ENCODE measurements at regions not wholly inside any gene's neighbourhood (a gene's known extent, or its start where the extent isn't known, plus 50 kb on each side); places are given as distances from the start of the nearest gene placed in this dataset.

GRCh38 chr14:48709277-48709785 lies 876.8 kb downstream of the RPS29 start:
- no peaks in the 10 kb centered on the region for H3F3A ChIP-seq (replicated peaks; ENCODE audit: insufficient read depth)
- no peaks in the 10 kb centered on the region for H3K79me2 ChIP-seq (ENCODE audit: insufficient read depth)
- H3K27me3 ChIP-seq (ENCODE audit: insufficient read depth): no peaks in the 10 kb centered on the region
- H2AFZ ChIP-seq (ENCODE audit: low read depth): no peak overlapping the region
- H3K9ac ChIP-seq: no peak overlapping the region
- no peak overlapping the region for H3K27ac ChIP-seq (ENCODE audit: low read depth in 2 of 2, low read length in 1 of 2)
- no peaks in the 10 kb centered on the region for H3K9me3 ChIP-seq
- H3K9me2 ChIP-seq: no peaks in the 10 kb centered on the region
- CTCF ChIA-PET: no interaction called here
- H3K36me3 ChIP-seq (replicated peaks in 1 of 2; ENCODE audit: control insufficient read depth in 1 of 2, insufficient read depth in 2 of 2, low read length in 1 of 2): no peaks in the 10 kb centered on the region
- H3K4me3 ChIP-seq (ENCODE audit: low read depth in 2 of 2, low read length in 1 of 2): no peak overlapping the region
- POLR2A ChIA-PET: no interaction called here
- no peak for DNase-seq
- no peaks in the 10 kb centered on the region for H3K4me1 ChIP-seq (ENCODE audit: control insufficient read depth in 1 of 2, insufficient read depth in 2 of 2, low read depth in 1 of 2, low read length in 1 of 2)
- no peaks in the 10 kb centered on the region for H4K20me1 ChIP-seq (ENCODE audit: insufficient read depth)
- H3K4me2 ChIP-seq: no peak overlapping the region
- WGBS (ENCODE audit: low lambda C conversion rate): 83% methylated on average over 1 of the region's 1 CpG
- TF ChIP-seq, protein P1, sequence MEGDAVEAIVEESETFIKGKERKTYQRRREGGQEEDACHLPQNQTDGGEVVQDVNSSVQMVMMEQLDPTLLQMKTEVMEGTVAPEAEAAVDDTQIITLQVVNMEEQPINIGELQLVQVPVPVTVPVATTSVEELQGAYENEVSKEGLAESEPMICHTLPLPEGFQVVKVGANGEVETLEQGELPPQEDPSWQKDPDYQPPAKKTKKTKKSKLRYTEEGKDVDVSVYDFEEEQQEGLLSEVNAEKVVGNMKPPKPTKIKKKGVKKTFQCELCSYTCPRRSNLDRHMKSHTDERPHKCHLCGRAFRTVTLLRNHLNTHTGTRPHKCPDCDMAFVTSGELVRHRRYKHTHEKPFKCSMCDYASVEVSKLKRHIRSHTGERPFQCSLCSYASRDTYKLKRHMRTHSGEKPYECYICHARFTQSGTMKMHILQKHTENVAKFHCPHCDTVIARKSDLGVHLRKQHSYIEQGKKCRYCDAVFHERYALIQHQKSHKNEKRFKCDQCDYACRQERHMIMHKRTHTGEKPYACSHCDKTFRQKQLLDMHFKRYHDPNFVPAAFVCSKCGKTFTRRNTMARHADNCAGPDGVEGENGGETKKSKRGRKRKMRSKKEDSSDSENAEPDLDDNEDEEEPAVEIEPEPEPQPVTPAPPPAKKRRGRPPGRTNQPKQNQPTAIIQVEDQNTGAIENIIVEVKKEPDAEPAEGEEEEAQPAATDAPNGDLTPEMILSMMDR (IDR thresholded peaks at IDR 0.05): no peak
- TF ChIP-seq CHD2 (IDR thresholded peaks at IDR 0.05; ENCODE audit: low read length, partially characterized antibody): no peak
- no peak for TF ChIP-seq MXI1 (IDR thresholded peaks at IDR 0.05; ENCODE audit: low read depth, low read length)
- no peak for TF ChIP-seq FOSL2 (IDR thresholded peaks at IDR 0.05; ENCODE audit: borderline replicate concordance, low read depth)
- no peak for TF ChIP-seq RXRA (IDR thresholded peaks at IDR 0.05; ENCODE audit: borderline replicate concordance, low read depth)
- TF ChIP-seq EZH2phosphoT487 (IDR thresholded peaks at IDR 0.05; ENCODE audit: borderline replicate concordance, low read depth): no peak
- no peak for TF ChIP-seq RFX5 (IDR thresholded peaks at IDR 0.05; ENCODE audit: low read length)
- no peak for TF ChIP-seq RCOR1 (IDR thresholded peaks at IDR 0.05; ENCODE audit: low read length)
- TF ChIP-seq POLR2AphosphoS5 (IDR thresholded peaks at IDR 0.05; ENCODE audit: low read depth, low read length): no peak
- TF ChIP-seq NRF1 (IDR thresholded peaks at IDR 0.05; ENCODE audit: low read depth, low read length): no peak
- TF ChIP-seq SIN3A (IDR thresholded peaks at IDR 0.05; ENCODE audit: borderline replicate concordance, low read depth, low read length): no peak
- no peak for TF ChIP-seq FOXJ3 (CRISPR knock-in tag; IDR thresholded peaks at IDR 0.05)
- TF ChIP-seq NFIC (IDR thresholded peaks at IDR 0.05; ENCODE audit: borderline replicate concordance): no peak
- TF ChIP-seq ELF1 (IDR thresholded peaks at IDR 0.05): no peak
- TF ChIP-seq SMC3 (IDR thresholded peaks at IDR 0.05; ENCODE audit: low read depth, low read length): no peak
- TF ChIP-seq JUND (IDR thresholded peaks at IDR 0.05): no peak
- TF ChIP-seq GABPA (IDR thresholded peaks at IDR 0.05; ENCODE audit: low read depth): no peak
- TF ChIP-seq, protein P2, sequence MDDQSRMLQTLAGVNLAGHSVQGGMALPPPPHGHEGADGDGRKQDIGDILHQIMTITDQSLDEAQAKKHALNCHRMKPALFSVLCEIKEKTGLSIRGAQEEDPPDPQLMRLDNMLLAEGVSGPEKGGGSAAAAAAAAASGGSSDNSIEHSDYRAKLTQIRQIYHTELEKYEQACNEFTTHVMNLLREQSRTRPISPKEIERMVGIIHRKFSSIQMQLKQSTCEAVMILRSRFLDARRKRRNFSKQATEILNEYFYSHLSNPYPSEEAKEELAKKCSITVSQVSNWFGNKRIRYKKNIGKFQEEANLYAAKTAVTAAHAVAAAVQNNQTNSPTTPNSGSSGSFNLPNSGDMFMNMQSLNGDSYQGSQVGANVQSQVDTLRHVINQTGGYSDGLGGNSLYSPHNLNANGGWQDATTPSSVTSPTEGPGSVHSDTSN (IDR thresholded peaks at IDR 0.05): no peak
- no peak for TF ChIP-seq YY1 (IDR thresholded peaks at IDR 0.05; ENCODE audit: low read depth)

Measured in SK-N-SH (cell line).